GM19328 (cell line): ENCODE measurements at regions not wholly inside any gene's neighbourhood (a gene's known extent, or its start where the extent isn't known, plus 50 kb on each side); places are given as distances from the start of the nearest gene placed in this dataset.

Experiments used
- ATAC-seq: cut with Tn5 transposase; IDR thresholded peaks from one replicate; pipeline ENCODE4 v1.9.1; 2021; ENCODE audit warnings: mild to moderate bottlenecking, moderate library complexity; ENCODE audit not compliant: unreplicated experiment

GRCh38 chr18:24530630-24531111 is 70.2 kb downstream of the HRH4 start:
- ATAC-seq = no peak

GRCh38 chr18:24534271-24534670 is 73.8 kb downstream of the HRH4 start:
- ATAC-seq = no peak

GRCh38 chr18:24534737-24535136 is 74.3 kb downstream of the HRH4 start:
- no peak for ATAC-seq

GRCh38 chr18:24535527-24536295 is 75.3 kb downstream of the HRH4 start:
- no peak for ATAC-seq

GRCh38 chr18:24536326-24536725 is 75.9 kb downstream of the HRH4 start:
- no peak for ATAC-seq

- ATAC-seq = no peak
These were observed 76.4 kb downstream of the HRH4 start for GRCh38 chr18:24536834-24537233.

GRCh38 chr18:24538414-24539264 is 78.2 kb downstream of the HRH4 start:
- no peak for ATAC-seq

GRCh38 chr18:24539866-24540617 is 79.6 kb downstream of the HRH4 start:
- ATAC-seq = no peak

- ATAC-seq = no peak
These were observed 80.5 kb downstream of the HRH4 start for GRCh38 chr18:24540896-24541295.

- no peak for ATAC-seq
These were observed 82.8 kb downstream of the HRH4 start for GRCh38 chr18:24543086-24543794.

- ATAC-seq = no peak
These were observed 83.5 kb downstream of the HRH4 start for GRCh38 chr18:24543795-24544498.

GRCh38 chr18:24544949-24545348 is 84.5 kb downstream of the HRH4 start:
- no peak for ATAC-seq

GRCh38 chr18:24545651-24546050 is 85.2 kb downstream of the HRH4 start:
- no peak for ATAC-seq

GRCh38 chr18:24546307-24546706 is 85.9 kb downstream of the HRH4 start:
- no peak for ATAC-seq

- ATAC-seq = no peak
These were observed 88.1 kb downstream of the HRH4 start for GRCh38 chr18:24548583-24548982.

GRCh38 chr18:24552218-24552617 is 91.8 kb downstream of the HRH4 start:
- ATAC-seq = no peak

- no peak for ATAC-seq
These were observed 93.3 kb downstream of the HRH4 start for GRCh38 chr18:24553571-24554285.

GRCh38 chr18:24558403-24558802 is 98.0 kb downstream of the HRH4 start:
- no peak for ATAC-seq

GRCh38 chr18:24559526-24559925 is 99.1 kb downstream of the HRH4 start:
- ATAC-seq = no peak
